Activated CD4-positive, alpha-beta T cell treated with anti-CD3 and anti-CD28 coated beads for 4 hours (primary cell): ENCODE measurements at regions not wholly inside any gene's neighbourhood (a gene's known extent, or its start where the extent isn't known, plus 50 kb on each side); places are given as distances from the start of the nearest gene placed in this dataset.

Source experiments
- DNase-seq, 2 donors: peaks; one replicate each; pipeline ENCODE4 v3.0.0-alpha.2; 2020

- no peak for DNase-seq
Measured at GRCh38 chr10:89829262-89829886, 128.0 kb downstream of the KIF20B start.

- DNase-seq = no peak
Measured at GRCh38 chr10:89829887-89830269, 128.5 kb downstream of the KIF20B start.

- DNase-seq = no peak
Measured at GRCh38 chr10:89830624-89831023, 129.2 kb downstream of the KIF20B start.

- DNase-seq = no peak
Measured at GRCh38 chr10:89836840-89837164, 135.4 kb downstream of the KIF20B start.

- DNase-seq = peak; percentile 12 to 25
Measured at GRCh38 chr10:89837165-89838043, 136.0 kb downstream of the KIF20B start.

- no peak for DNase-seq
Measured at GRCh38 chr10:89838044-89838615, 136.7 kb downstream of the KIF20B start.

- no peak for DNase-seq
Measured at GRCh38 chr10:89845541-89846280, 144.3 kb downstream of the KIF20B start.

GRCh38 chr10:89846281-89846630 lies 144.9 kb downstream of the KIF20B start:
- no peak for DNase-seq

- DNase-seq = no peak
Measured at GRCh38 chr10:89846786-89847185, 145.4 kb downstream of the KIF20B start.

- no peak for DNase-seq
Measured at GRCh38 chr10:89852872-89853271, 151.5 kb downstream of the KIF20B start.

GRCh38 chr10:89853781-89854191 lies 152.4 kb downstream of the KIF20B start:
- DNase-seq = no peak

- DNase-seq = no peak
Measured at GRCh38 chr10:89857431-89858042, 156.1 kb downstream of the KIF20B start.

- no peak for DNase-seq
Measured at GRCh38 chr10:89861199-89861573, 159.8 kb downstream of the KIF20B start.

- DNase-seq = peak in 1 of 2 donors; percentile 13
Measured at GRCh38 chr10:89861584-89862301, 160.4 kb downstream of the KIF20B start.

GRCh38 chr10:89867964-89868363 lies 166.6 kb downstream of the KIF20B start:
- no peak for DNase-seq

- no peak for DNase-seq
Measured at GRCh38 chr10:89869180-89869579, 167.8 kb downstream of the KIF20B start.

GRCh38 chr10:89869592-89870156 lies 168.3 kb downstream of the KIF20B start:
- DNase-seq = no peak

GRCh38 chr10:89870936-89871335 lies 169.5 kb downstream of the KIF20B start:
- no peak for DNase-seq

- DNase-seq = no peak
Measured at GRCh38 chr10:89873055-89873454, 171.7 kb downstream of the KIF20B start.

- no peak for DNase-seq
Measured at GRCh38 chr10:89875557-89875956, 174.2 kb downstream of the KIF20B start.

- no peak for DNase-seq
Measured at GRCh38 chr10:89879121-89879520, 177.7 kb downstream of the KIF20B start.

GRCh38 chr10:89887406-89887805 lies 186.0 kb downstream of the KIF20B start:
- no peak for DNase-seq
